ENCODE measurements at regions not wholly inside any gene's neighbourhood (a gene's known extent, or its start where the extent isn't known, plus 50 kb on each side); places are given as distances from the start of the nearest gene placed in this dataset.

- DNase-seq: peak in 1 of 4 donors; percentile 45
- Histone ChIP-seq H3K4me3 (no peak overlapping the region), H3K27ac (no peak overlapping the region), H3K36me3 (no peaks in the 10 kb centered on the region), H3K4me1 (no peaks in the 10 kb centered on the region), H3K9me3 (peaks cover 0 to 8% of the 10 kb centered on the region in 2 donors), H3K27me3 (peaks cover 0 to 33% of the 10 kb centered on the region in 2 donors)
- intact Hi-C loops (cut with DNase I): no loop called here
- no peak for ATAC-seq
- TF ChIP-seq CTCF (IDR thresholded peaks at IDR 0.05): no peak
Measured at GRCh38 chr9:135308821-135309762, 170.5 kb upstream of the PPP1R26 start.

- DNase-seq (peak in 1 of 4 donors; percentile 74), ATAC-seq (no peak)
- H3K4me3 ChIP-seq: no peak overlapping the region
- no peak for TF ChIP-seq CTCF (IDR thresholded peaks at IDR 0.05)
- peaks cover 0 to 36% of the 10 kb centered on the region in 2 donors for H3K27me3 ChIP-seq
- H3K4me1 ChIP-seq: no peaks in the 10 kb centered on the region
- no peak overlapping the region for H3K27ac ChIP-seq
- intact Hi-C loops (cut with DNase I): no loop called here
- peaks cover 0 to 8% of the 10 kb centered on the region in 2 donors for H3K9me3 ChIP-seq
- H3K36me3 ChIP-seq: no peaks in the 10 kb centered on the region
Measured at GRCh38 chr9:135309763-135310125, 169.8 kb upstream of the PPP1R26 start.

- no peak overlapping the region for H3K27ac ChIP-seq
- peaks cover 0 to 39% of the 10 kb centered on the region in 2 donors for H3K27me3 ChIP-seq
- DNase-seq: no peak
- TF ChIP-seq CTCF (IDR thresholded peaks at IDR 0.05): no peak
- H3K4me1 ChIP-seq: no peaks in the 10 kb centered on the region
- H3K36me3 ChIP-seq: no peaks in the 10 kb centered on the region
- no peak for ATAC-seq
- intact Hi-C loops (cut with DNase I): no loop called here
- peaks cover 0 to 8% of the 10 kb centered on the region in 2 donors for H3K9me3 ChIP-seq
- H3K4me3 ChIP-seq: no peak overlapping the region
Measured at GRCh38 chr9:135310134-135310533, 169.4 kb upstream of the PPP1R26 start.

- TF ChIP-seq CTCF (IDR thresholded peaks at IDR 0.05): no peak
- Histone ChIP-seq H3K4me1 (no peaks in the 10 kb centered on the region), H3K4me3 (no peak overlapping the region), H3K9me3 (peaks cover 0 to 8% of the 10 kb centered on the region in 2 donors), H3K27me3 (peaks cover 0 to 11% of the 10 kb centered on the region in 2 donors), H3K27ac (no peak overlapping the region), H3K36me3 (no peaks in the 10 kb centered on the region)
- ATAC-seq (no peak), DNase-seq (peak in 1 of 4 donors; percentile 31)
- intact Hi-C loops (cut with DNase I): no loop called here
Measured at GRCh38 chr9:135315572-135315971, 164.0 kb upstream of the PPP1R26 start.

GRCh38 chr9:135320331-135320730 lies 159.3 kb upstream of the PPP1R26 start:
- no peak overlapping the region for H3K4me3 ChIP-seq
- intact Hi-C loops (cut with DNase I): no loop called here
- TF ChIP-seq CTCF (IDR thresholded peaks at IDR 0.05): no peak
- H3K27me3 ChIP-seq: peaks cover 0 to 6% of the 10 kb centered on the region in 2 donors
- no peak overlapping the region for H3K27ac ChIP-seq
- H3K9me3 ChIP-seq: no peaks in the 10 kb centered on the region
- DNase-seq (no peak), ATAC-seq (no peak)
- H3K36me3 ChIP-seq: no peaks in the 10 kb centered on the region
- no peaks in the 10 kb centered on the region for H3K4me1 ChIP-seq
